Bronchial epithelial cell (primary cell): ENCODE measurements at regions not wholly inside any gene's neighbourhood (a gene's known extent, or its start where the extent isn't known, plus 50 kb on each side); places are given as distances from the start of the nearest gene placed in this dataset.
"Not testable (repeated sequence)": the region's sequence is repeated elsewhere in the genome, so short reads cannot be mapped to it uniquely, and the experiment has no call there.

Source experiments
- DNase-seq: peaks from one replicate; pipeline ENCODE4 v3.0.0-alpha.2; 2010; ENCODE audit warnings: low read depth
- FAIRE-seq: peaks from 2 replicates; lab custom pipeline; 2011; peaks lifted over from hg19 to GRCh38; lab: Jason Lieb, UNC
- H3K27me3 ChIP-seq: 2 replicates; pipeline ENCODE4 v1.5.1; 2011; ENCODE audit warnings: low read length; ENCODE audit not compliant: control insufficient read depth, insufficient read depth
- H3K36me3 ChIP-seq: 2 replicates; pipeline ENCODE4 v1.5.1; 2011; ENCODE audit warnings: low read length; ENCODE audit not compliant: control insufficient read depth, insufficient read depth
- H3K4me3 ChIP-seq: 2 replicates; pipeline ENCODE4 v1.5.1; 2011; ENCODE audit warnings: mild to moderate bottlenecking, low read depth, low read length, control low read depth
- CTCF ChIP-seq: IDR thresholded peaks from 2 replicates; pipeline ENCODE4 v1.5.1; 2011; ENCODE audit warnings: mild to moderate bottlenecking, moderate library complexity, low read length, control low read depth, inconsistent platforms; ENCODE audit not compliant: insufficient read depth, severe bottlenecking

GRCh38 chr14:106737021-106737420 lies 1210.6 kb downstream of the TMEM121 start:
- no peak for TF ChIP-seq CTCF
- FAIRE-seq (no peak), DNase-seq (no peak)
- Histone ChIP-seq H3K27me3 (no peaks in the 10 kb centered on the region), H3K36me3 (no peaks in the 10 kb centered on the region), H3K4me3 (no peak overlapping the region)

- no peak overlapping the region for H3K4me3 ChIP-seq
- no peak for DNase-seq
- no peak for TF ChIP-seq CTCF
- no peaks in the 10 kb centered on the region for H3K27me3 ChIP-seq
- FAIRE-seq = no peak
- no peaks in the 10 kb centered on the region for H3K36me3 ChIP-seq
These were observed 1211.7 kb downstream of the TMEM121 start for GRCh38 chr14:106738075-106738474.

- H3K36me3 ChIP-seq, FAIRE-seq, H3K4me3 ChIP-seq, DNase-seq, H3K27me3 ChIP-seq: not testable (repeated sequence)
These were observed 1212.3 kb downstream of the TMEM121 start for GRCh38 chr14:106738598-106739258.

GRCh38 chr14:106741086-106741827 lies 1214.9 kb downstream of the TMEM121 start:
- TF ChIP-seq CTCF = peak; percentile 6
- DNase-seq = peak; percentile 26
- not testable (repeated sequence) for H3K27me3 ChIP-seq, H3K36me3 ChIP-seq, FAIRE-seq, H3K4me3 ChIP-seq

- H3K36me3 ChIP-seq, DNase-seq, H3K4me3 ChIP-seq, H3K27me3 ChIP-seq, FAIRE-seq: not testable (repeated sequence)
These were observed 1218.8 kb downstream of the TMEM121 start for GRCh38 chr14:106745016-106745767.

- H3K27me3 ChIP-seq, DNase-seq, H3K4me3 ChIP-seq, FAIRE-seq, H3K36me3 ChIP-seq: not testable (repeated sequence)
These were observed 1223.7 kb downstream of the TMEM121 start for GRCh38 chr14:106750089-106750488.

GRCh38 chr14:106753751-106754150 lies 1227.4 kb downstream of the TMEM121 start:
- DNase-seq, H3K4me3 ChIP-seq, H3K27me3 ChIP-seq, H3K36me3 ChIP-seq, FAIRE-seq: not testable (repeated sequence)

GRCh38 chr14:106757444-106757843 lies 1231.1 kb downstream of the TMEM121 start:
- not testable (repeated sequence) for H3K36me3 ChIP-seq

GRCh38 chr14:106761886-106762816 lies 1235.8 kb downstream of the TMEM121 start:
- not testable (repeated sequence) for FAIRE-seq, H3K36me3 ChIP-seq, DNase-seq, H3K4me3 ChIP-seq, H3K27me3 ChIP-seq

More at GRCh38 chr14:106757444-106757843, 1231.1 kb downstream of the TMEM121 start:
- not testable (repeated sequence) for DNase-seq, H3K27me3 ChIP-seq, H3K4me3 ChIP-seq, FAIRE-seq
